ENCODE measurements at regions not wholly inside any gene's neighbourhood (a gene's known extent, or its start where the extent isn't known, plus 50 kb on each side); places are given as distances from the start of the nearest gene placed in this dataset.

DNA sequence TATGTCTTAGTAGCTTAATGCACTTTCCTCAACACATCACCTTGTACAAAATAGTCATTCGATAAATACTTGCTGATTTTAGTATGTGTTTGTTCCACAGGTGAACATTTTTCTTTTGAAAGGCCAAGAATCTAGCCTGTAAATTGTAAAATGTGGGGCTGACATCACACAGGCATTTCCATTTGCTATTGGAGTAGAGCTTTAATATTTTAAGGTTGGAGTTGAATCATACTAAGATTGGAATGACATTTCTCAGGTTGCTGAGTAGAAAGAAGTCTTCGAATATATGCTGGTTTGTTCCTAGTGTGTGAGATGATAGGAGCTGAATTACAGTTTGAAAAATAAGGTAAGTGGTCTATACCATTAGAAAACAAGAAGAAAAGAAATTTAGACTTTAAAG is 112.3 kb upstream of the FRY start:
- in situ Hi-C loops (cut with HindIII; ENCODE audit: low pct_unique_long_range_greater_than_20kb, low sequenced_read_pairs), result no loop called here
- DNase-seq (ENCODE audit: low read depth, low spot score), result no peak

DNA sequence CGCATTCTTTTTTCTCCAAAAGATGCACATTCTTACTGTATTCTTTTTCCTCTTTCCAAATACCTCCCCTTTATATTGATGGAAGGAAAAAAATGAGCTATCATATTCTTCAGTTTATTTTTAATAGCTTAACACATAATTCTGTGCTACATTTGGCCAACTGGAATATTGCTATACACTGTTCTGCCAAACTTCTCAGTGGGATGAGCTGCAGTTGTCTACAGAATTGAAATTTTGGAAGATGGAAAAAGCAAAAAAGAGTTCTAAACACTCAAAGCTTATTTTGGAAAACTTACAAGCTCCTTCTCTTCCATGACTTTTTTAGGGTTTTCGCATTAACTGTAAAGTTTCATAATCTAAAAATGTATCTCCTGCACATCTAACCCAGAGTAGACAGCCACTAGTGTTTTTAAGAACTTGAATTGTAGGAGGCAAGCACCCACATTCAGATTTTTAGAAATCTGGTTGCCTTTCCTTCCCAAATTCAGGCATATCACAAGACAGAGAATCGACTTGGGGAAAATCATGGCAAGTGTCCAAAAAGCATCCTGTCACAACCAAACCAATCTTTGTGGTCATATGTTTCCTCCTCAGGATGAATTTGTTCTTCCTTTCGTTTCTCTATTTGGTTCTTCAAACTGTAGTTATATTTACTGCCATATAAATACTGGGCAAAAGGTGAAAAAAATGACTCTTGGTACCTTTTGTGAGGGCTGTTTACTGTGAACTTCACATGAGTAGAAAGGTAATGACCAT is 111.4 kb upstream of the FRY start:
- in situ Hi-C loops (cut with HindIII; ENCODE audit: low pct_unique_long_range_greater_than_20kb, low sequenced_read_pairs), result no loop called here
- no peak for DNase-seq (ENCODE audit: low read depth, low spot score)

DNA sequence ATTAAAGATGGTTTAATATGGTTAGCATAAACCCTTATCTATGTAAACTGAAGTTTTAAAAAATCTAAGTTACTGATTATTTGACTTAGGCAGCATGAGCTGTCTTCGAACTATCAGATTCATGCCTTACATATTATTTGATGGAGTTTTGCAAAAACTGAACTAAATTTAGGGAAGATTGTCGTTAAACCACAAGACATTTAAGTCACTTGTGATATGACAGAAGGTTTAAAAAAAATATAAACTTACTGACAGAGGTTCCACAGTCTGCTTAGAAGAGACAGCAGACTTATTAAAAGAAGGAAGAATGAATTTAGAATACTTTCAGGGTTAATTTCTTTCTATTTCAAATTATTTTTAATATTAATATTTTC is 110.9 kb upstream of the FRY start:
- in situ Hi-C loops (cut with HindIII; ENCODE audit: low pct_unique_long_range_greater_than_20kb, low sequenced_read_pairs), result no loop called here
- DNase-seq (ENCODE audit: low read depth, low spot score), result no peak

DNA sequence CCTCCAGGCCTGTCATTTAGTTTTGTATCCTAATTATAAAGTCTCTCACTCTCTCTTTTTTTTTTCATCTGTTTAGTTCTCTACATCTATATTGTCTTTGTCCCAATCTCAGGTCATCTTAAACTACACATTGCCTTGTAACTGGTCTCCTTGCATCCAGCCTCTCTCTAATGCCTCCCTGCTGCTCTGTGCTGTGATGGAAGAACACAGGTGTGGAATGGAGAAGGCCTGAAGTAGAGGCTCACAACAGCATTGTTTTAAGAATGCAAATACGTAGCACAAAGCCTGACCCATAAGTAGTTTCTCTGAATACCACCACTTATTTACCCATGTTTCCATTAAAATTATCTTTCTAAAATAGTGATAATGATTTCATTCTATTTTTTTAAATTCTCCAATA is 108.8 kb upstream of the FRY start:
- in situ Hi-C loops (cut with HindIII; ENCODE audit: low pct_unique_long_range_greater_than_20kb, low sequenced_read_pairs), result no loop called here

DNA sequence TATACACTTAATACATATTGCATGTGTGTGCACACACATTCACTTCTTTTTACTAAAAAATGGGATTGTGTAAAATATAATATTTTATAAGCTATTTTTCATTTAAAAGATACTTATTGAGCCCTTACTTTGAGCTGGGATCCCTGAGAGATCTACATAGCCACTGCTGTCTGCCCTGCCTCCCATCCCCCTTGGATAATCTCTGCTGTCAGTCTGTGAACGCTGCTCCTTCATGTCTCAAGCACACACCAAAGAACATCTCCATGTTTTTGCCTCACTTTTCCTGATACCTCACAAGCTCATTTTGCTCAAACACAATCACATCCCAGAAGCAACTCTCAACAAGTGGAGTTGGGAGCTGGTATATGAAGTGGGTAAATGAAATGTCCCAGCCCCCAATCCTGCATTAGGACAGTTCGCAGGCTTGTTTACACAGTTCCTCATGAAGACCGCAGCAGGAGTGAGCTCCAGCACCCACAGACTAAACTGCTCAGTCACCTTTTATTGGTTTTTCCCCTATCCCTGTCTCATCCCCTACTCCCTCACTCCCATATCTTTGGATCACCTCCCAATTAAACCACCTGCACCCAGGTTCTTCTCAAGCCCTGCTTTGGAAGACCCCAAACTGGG is 108.3 kb upstream of the FRY start:
- no peak for DNase-seq (ENCODE audit: low read depth, low spot score)
- in situ Hi-C loops (cut with HindIII; ENCODE audit: low pct_unique_long_range_greater_than_20kb, low sequenced_read_pairs), result no loop called here

More for the DNA sequence above, 108.8 kb upstream of the FRY start:
- no peak for DNase-seq (ENCODE audit: low read depth, low spot score)

DNA sequence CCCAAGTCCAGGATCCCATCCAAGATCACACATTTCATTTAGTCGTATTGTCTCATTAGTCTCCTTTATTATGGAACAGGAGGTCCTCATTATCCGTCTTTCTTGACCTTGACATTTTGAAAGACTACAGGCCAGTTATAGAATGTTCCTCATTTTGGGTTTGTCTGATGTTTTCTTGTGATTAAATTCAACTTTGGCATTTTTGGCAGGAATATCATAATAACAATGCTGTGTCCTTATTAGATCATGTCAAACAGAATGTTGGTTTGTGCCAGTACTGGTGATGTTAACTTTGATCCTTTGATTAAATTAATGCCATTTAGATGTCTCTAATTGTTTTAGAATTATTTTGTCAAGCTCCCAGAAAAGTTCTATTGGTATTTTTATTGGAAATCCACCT is 106.5 kb upstream of the FRY start:
- DNase-seq (ENCODE audit: low read depth, low spot score), result no peak
- in situ Hi-C loops (cut with HindIII; ENCODE audit: low pct_unique_long_range_greater_than_20kb, low sequenced_read_pairs), result no loop called here

DNA sequence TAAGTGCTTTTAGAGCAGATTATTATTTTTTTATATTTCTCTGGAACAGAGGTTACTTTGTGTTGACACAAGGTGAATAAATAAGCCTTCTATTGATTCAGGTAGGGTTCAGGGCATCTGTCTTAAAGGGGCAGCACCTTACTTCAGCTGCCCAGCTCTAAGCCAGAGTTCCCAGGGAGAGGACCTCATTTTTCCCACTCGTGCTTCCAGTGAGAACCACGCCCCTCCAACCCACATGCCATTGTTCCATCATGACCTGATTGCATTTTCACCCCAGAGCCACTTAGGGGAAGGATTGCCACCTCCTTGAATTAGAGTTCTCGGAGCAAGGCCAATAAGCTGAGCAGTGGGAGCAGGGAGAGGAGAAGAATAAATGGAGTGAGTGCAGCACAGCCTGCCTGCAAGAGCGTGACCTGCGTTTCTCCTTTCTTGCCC is 104.3 kb upstream of the FRY start:
- DNase-seq (ENCODE audit: low read depth, low spot score), result no peak
- in situ Hi-C loops (cut with HindIII; ENCODE audit: low pct_unique_long_range_greater_than_20kb, low sequenced_read_pairs), result no loop called here

DNA sequence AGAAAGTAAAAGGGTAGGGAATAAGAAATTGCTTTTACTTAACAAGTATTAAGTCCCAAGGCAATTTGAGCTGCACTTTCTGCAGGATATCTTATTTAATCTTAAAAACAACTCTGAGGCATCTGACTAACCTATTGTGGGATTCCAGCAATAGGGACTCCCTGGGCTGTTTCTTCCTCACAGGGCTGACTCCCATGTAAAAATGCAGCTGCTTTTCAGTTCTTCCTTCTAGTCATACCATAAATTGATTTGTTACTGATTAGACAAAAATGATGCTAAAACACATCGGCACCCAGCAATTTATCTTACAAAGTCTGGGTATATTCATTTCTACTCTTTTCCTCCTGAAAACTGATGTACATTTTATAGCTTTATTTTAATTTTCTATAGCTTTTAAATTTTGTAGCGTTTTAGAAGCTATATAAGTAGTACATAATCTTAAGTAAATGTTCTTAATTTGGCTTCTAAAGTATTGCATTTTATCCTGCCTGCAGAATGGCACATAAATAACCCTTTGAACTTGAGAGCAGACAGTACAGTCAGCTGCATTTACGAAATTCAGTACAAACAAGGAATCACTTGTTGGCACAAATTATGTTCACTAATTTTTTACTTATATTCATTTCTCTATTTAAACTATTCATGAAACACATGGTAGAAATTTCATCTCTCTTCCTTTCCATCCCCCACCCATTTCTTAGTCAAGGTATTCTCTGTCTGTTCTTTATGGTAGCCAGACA is 102.4 kb upstream of the FRY start:
- DNase-seq (ENCODE audit: low read depth, low spot score), result peak; percentile 9
- in situ Hi-C loops (cut with HindIII; ENCODE audit: low pct_unique_long_range_greater_than_20kb, low sequenced_read_pairs), result no loop called here

DNA sequence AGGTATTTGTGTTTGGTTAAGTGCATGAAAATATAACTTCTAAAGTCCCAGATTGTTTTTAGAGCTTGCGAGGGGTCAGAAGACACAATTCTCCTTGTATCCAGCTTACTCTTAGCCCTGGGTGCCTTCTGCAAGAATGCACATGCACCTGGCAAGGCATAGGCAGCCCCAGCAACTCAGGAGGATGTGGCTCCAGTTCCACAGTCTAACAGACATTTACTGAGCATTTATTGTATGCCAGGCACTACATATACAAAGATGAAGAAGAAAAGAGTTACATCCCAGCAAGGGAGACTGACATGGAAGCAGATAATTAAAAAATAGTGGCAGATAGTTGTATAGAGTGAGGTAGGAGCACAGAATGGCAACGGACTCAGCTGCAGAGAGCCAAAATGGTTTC is 101.1 kb upstream of the FRY start:
- in situ Hi-C loops (cut with HindIII; ENCODE audit: low pct_unique_long_range_greater_than_20kb, low sequenced_read_pairs), result no loop called here
- no peak for DNase-seq (ENCODE audit: low read depth, low spot score)

DNA sequence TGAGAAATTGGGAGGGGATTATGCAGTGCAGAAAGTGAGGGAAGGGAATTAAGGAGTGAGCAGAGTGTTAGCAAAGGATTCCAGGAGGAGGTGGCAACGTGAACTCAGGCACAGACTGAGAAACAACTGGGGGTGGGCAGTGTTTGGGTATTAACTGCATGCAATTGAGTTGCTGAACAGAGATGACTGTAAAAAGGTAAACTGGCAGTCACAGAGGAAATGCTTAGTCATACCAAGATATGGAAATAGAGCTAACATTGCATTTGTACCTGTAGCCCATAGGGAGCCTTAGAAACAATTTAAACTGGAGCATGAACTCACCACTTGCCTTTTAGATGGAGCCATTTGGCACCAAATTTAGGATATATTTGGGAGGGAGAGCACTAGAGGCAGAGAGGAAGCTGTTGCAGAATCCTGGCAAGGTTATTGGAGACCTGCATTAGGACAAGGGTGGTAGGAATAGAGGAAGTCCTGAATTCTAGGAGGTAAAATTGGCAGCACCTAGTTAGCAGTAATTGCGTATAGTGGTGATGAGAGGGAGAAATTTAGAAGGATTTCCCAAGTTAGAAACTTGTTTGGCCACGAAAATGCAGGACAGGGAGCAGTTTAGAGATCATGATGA is 100.6 kb upstream of the FRY start:
- in situ Hi-C loops (cut with HindIII; ENCODE audit: low pct_unique_long_range_greater_than_20kb, low sequenced_read_pairs), result no loop called here
- no peak for DNase-seq (ENCODE audit: low read depth, low spot score)

DNA sequence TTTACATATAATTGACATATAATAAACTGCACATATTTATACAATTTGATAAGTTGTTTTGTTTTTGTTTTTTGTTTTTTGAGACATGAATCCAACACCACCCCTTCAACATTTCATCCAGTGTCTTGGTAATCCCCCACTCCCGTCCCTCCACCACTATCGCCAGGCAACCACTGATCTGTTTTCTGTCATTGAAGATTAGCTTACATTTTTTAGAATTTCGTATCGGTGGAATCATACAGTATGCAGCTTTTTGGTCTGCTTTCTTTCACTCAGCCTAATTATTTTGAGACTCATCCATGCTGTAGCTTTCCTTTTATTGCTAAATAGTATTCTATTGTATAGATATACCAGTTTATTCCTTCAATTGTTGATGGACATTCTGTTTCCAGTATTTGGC is 94.1 kb upstream of the FRY start:
- DNase-seq (ENCODE audit: low read depth, low spot score), result no peak
- in situ Hi-C loops (cut with HindIII; ENCODE audit: low pct_unique_long_range_greater_than_20kb, low sequenced_read_pairs), result no loop called here

DNA sequence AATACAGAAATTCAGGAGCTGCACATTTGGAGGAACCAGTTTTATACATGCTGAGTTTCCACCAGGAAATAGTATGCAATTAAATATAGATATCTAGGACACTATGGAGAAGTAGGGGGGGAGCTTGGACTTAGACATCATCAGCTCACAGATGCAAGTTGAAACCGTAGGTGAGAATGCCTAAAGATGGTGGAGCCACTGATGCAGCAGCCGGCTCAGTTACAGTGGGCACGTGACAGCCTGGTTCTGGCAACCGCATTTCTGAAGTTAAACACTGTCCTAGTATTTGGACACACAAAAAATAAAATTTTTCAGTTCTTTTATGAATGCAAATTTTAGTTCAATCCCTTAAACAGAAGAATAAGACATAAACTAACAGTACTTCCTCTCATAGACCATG is 91.5 kb upstream of the FRY start:
- DNase-seq (ENCODE audit: low read depth, low spot score), result no peak
- in situ Hi-C loops (cut with HindIII; ENCODE audit: low pct_unique_long_range_greater_than_20kb, low sequenced_read_pairs), result no loop called here

DNA sequence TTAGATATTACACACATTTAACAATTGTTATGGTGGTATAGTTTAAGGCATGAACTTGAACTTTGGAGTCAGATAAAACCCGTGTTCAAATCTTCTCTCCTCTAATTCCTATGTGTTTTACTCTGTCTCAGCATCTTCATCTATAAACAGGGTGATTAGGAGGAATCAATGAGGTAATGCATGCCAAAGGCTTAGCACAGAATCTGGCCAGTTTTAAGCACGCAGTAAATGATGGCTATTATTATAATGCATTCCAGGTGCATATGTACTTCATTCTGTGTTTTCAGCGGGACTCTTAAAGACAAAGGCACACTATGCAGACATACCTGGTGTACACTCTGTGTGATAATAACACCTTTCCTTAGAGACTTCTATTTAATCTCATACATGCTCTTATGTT is 88.0 kb upstream of the FRY start:
- DNase-seq (ENCODE audit: low read depth, low spot score), result no peak
- in situ Hi-C loops (cut with HindIII; ENCODE audit: low pct_unique_long_range_greater_than_20kb, low sequenced_read_pairs), result no loop called here

DNA sequence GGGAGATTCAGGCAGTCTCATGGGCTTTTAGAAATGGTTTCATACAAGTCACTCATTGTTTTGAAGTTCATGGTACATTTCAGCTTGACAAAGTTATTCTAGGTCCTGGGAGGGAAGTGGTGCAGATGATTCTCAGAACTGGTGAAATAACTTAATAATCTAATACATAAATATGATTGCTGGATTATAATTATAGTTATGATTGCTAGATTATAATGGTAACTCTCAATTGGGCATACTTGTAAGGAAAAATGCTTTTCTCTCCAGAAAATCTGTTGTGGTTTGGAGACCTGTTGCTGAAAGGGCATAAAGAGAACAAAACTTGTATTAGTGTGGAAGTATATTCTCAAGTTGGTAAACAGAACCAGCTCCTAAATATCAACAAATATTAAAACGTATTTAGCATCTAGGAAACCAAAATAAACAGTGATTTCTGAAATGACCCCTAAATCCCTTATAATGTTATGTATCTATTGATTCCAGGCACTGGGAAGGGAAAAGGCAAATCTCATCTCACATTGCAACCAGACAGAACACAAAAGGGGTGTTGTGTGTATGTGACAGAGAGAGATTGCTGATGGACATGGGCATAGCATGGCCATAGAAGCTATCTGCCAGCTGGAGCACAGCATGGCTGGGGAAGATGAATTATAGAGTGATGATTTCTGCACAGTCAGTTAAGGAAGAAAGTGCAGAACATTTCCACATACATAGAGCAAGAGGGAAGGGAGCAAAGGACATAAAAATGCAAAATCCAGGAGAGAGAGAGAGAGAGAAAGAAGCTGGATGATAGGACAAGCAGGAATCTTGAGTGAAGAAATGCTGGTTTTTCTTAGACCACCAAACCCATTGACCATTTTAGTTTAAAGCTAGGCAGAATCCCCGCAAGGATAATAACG is 87.1 kb upstream of the FRY start:
- peak; percentile 53 for DNase-seq (ENCODE audit: low read depth, low spot score)
- in situ Hi-C loops (cut with HindIII; ENCODE audit: low pct_unique_long_range_greater_than_20kb, low sequenced_read_pairs), result no loop called here

DNA sequence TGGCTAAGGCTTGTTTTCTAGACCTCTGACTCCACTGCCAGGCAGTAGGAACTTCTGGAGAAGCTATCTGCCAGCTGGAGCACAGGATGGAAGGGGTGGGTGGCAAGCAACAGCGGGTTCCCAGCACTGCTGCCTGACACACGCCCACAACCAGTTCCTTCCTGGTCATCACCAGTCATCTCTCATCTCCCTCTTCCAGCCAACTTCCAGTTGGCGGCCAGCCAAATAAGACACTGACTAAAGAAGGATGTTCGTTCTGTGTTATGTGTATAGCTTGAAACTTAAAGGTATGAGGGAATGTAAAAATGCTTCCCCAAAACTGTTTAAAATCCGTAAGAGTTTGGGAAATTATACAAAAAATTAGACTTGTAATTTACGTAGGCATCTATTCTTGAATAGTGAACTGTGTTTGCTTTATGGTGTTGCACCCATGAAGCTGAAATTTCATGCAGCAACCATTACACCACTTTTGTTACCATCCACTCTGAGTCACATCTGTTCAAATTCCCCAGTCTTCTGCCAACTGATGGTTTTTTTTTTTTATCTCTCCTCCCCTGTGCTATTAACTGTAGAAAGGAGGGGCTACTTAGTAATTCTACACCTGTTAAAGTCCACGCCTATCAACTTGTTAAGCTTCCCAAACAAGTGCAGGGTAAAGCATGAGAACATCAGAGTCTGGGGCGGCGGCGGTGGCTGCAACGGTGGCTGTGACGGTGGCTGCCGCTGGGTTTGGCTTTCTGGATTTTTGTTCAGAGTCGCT is 86.2 kb upstream of the FRY start:
- in situ Hi-C loops (cut with HindIII; ENCODE audit: low pct_unique_long_range_greater_than_20kb, low sequenced_read_pairs), result no loop called here
- DNase-seq (ENCODE audit: low read depth, low spot score), result peak; percentile 19

DNA sequence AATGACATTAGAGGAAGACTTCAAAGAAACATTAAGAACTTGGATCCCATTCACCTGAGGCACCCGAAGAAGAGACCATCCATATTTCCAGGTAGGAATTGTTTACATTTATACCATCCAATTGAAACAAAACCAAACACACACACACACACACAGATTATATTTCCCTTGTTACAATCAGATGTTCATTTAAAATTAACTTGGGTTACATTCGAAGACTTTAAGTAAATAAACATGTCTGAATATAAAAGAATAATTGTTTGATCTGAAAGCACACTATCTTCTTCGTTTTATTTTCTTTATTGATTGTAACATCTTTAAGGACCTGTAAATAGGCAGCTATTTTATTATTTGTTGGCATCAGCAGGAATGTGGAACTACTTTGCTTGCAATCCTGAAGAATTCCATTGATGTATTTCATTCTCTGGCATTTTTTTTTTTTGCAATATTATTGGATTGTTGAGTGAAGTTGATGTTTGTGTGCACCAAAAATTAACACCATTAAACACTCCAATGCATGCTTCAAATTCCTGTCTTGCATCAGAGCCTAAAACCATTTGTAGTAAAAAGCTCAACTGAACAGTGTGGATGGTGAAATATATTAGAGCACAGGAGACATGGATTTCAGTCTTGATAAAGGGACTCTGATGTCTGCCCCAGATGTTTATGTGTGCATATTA is 85.3 kb upstream of the FRY start:
- in situ Hi-C loops (cut with HindIII; ENCODE audit: low pct_unique_long_range_greater_than_20kb, low sequenced_read_pairs), result no loop called here
- no peak for DNase-seq (ENCODE audit: low read depth, low spot score)
